22Rv1 (cell line): ENCODE measurements at regions not wholly inside any gene's neighbourhood (a gene's known extent, or its start where the extent isn't known, plus 50 kb on each side); places are given as distances from the start of the nearest gene placed in this dataset.

Source experiments
- CTCF ChIP-seq: fragments of 450-650 bp; IDR thresholded peaks from 2 replicates; pipeline ENCODE4 v1.5.1; 2017; ENCODE audit warnings: mild to moderate bottlenecking
- ZFX ChIP-seq: fragments of 450-650 bp; IDR thresholded peaks from 2 replicates; pipeline ENCODE4 v1.6.1; 2017; ENCODE audit warnings: antibody characterized with exemption, borderline replicate concordance

- no peak for TF ChIP-seq CTCF
- no peak for TF ChIP-seq ZFX
These were observed 946.3 kb upstream of the PCDH9 start for GRCh38 chr13:68176475-68176874.
